NCI-H2171 (cell line): ENCODE measurements at regions not wholly inside any gene's neighbourhood (a gene's known extent, or its start where the extent isn't known, plus 50 kb on each side); places are given as distances from the start of the nearest gene placed in this dataset.
"Not testable (repeated sequence)": the region's sequence is repeated elsewhere in the genome, so short reads cannot be mapped to it uniquely, and the experiment has no call there.

Experiments
- DNase-seq: peaks from one replicate; lab custom pipeline; 2025; lab: John Stamatoyannopoulos, UW

GRCh38 chr11:116666673-116667249 lies 106.0 kb downstream of the BUD13 start:
- DNase-seq = not testable (repeated sequence)

DNA sequence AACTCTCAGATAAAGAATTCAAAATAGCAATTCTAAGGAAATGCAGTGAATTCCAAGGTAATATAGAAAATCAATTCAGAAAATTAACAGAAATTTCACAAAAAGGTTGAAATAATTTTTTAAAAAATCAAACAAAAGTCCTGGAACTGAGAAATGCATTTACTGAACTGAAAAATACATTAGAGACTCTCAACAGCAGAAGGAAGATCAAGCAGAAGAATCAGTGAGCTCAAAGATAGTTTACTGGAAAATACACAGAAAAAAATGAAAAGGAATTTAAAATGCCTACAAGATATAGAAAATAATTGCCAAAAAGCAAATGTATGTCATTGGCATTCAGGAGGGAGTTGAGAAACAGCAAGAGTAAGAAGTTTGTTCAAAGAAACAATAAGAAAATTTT lies 107.3 kb downstream of the BUD13 start:
- no peak for DNase-seq

GRCh38 chr11:116661056-116661455 lies 111.7 kb downstream of the BUD13 start:
- DNase-seq = no peak

- DNase-seq = no peak
Observed at GRCh38 chr11:116660011-116660410, 112.8 kb downstream of the BUD13 start.

- no peak for DNase-seq
Observed at GRCh38 chr11:116658876-116659535, 113.8 kb downstream of the BUD13 start.

- no peak for DNase-seq
Observed at GRCh38 chr11:116657842-116658825, 114.7 kb downstream of the BUD13 start.

DNA sequence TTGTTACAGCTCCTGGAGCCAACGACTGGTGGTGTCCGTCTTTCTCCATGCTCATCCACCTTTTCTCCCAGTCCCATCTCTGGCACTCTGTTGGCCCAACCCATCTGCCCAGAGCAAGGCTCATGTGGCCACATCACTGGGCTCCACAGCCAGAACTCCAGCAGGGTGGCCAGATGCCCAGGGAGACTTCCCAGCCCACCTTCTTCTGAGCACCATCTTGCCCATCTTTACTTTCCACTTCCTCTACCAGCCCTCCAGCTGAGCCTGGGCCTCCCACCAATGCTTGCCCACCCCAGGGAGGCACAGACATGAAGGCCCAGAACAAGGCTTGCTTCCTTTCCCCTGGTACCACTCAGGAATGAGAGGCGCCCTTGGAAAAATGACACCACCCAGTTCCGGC lies 116.8 kb downstream of the BUD13 start:
- DNase-seq = no peak

GRCh38 chr11:116654526-116654925 lies 118.3 kb downstream of the BUD13 start:
- no peak for DNase-seq

DNA sequence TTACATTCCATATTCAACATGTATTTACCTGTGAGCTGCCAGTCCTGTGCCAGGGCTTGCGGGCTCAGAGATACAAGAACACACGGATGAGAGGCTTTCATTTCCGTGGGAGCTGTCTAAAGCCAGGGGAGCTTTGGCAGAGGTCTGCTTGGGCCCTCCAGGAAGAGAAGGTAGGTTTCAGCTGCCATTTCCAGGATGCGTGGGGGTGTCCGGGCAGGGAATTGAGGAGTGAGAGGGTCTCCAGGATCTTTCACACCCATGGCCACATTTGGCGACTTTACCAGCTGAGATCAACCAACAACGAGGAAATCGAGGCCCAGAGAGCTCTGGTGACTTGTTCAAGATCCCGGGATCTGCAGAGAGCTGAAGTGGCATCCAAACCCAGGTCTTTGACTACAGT lies 119.6 kb downstream of the BUD13 start:
- DNase-seq = no peak

DNA sequence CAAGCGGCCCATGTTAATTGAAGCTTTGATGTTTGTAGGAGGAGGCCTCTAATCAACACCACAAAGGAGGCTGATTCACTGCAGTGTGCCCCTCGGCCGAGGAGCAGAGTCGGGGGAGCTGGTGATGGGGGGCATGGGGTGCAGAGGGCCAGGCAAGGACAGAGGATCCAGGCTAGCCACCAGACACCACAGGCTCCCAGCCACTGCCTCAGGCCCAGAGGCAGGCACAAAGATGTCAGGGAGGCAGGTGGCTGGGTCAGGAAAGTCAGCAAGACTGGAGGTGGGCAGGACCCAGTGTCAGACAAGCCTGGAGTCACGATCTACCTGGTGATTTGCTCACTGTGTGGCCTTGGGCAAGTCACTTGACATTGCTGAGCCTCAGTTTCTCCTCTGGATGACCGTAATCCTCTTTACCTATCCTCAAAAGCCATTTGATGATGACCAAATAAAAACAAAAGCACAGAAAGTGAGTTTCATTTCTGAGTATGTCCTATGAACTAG lies 121.0 kb downstream of the BUD13 start:
- no peak for DNase-seq

GRCh38 chr11:116651098-116651736 lies 121.6 kb downstream of the BUD13 start:
- DNase-seq = no peak

GRCh38 chr11:116650052-116650451 lies 122.7 kb downstream of the BUD13 start:
- DNase-seq = no peak

GRCh38 chr11:116649268-116649667 lies 123.5 kb downstream of the BUD13 start:
- no peak for DNase-seq

DNA sequence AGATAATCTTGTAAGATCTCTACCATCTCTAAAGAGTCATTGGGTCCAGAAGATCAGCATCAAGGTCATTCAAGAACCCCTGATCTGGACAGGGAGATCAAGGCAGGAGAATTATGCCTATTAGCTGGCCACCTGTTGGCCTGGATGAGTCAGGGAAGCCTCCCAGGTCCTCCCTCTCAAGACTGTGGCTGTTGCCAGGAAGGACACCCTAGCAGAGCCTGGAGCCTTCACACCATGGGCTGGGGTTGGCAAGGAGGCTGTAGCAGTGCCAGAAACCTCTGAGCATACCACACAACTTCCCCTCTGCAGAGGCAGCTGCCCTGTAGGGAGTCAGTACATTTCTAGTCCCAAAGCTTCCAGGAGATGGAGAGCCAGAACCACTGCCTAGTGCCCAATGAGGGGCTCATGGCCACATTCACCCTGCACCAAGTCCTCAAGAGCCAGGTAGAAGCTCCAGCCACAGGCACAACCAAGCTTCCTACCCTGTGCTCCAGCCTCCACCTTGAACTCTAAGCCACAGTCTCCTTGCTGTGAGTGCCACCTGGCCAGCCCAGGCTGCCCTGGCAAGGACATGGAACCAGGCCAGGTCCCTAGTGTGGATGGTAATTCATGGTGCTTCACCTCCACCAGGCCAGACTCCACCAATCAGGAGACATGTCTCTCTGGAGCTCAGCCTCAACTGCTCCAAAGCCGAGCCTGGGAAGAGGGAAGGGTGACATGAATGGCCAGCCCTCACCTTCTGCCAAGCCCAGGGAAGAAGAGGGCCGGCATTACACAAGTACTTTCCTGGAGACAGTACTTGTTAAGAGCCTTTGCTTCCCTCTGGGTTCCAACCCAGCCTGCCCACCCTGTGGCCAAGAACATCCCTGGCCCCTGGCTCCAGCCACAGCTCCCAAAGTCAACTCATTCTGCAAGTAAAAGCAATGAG lies 124.3 kb downstream of the BUD13 start:
- DNase-seq = no peak

DNA sequence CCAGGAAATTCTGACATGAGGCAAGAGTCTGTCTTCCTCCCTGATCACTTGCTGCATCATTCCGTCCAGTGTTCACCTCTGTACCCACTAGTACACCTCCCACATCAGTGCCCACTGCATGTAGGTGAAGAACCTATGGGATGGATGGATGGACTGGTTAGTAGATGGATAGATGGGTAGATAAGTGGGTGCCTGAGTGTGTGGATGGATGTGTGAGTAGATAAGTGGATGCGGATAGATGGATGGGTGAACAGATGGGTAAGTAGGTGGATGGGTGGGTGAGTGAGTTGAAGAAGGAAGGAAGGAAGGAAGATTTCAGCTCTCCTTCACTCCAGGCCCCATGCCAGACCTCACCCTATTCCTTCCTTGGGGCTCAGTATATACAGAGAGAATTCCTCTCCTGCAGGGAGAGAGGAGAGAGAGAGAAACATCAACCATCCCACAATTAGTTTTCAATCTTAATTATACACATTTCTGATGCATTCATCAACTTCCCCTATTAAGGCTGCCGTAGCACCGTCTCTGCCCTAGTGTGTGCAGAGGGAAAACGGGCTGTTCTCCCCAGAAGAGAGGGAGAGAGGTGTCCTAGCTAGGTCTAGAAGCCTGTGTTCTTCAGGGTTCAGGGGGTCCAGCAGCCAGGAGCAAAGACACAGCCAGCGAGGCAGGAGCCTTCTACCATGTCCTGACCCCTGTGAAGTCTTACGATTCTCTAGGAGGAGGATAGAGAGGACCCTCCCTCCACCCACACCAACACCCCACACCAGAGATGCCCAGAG lies 125.3 kb downstream of the BUD13 start:
- no peak for DNase-seq

- DNase-seq = no peak
Observed at GRCh38 chr11:116646191-116646590, 126.6 kb downstream of the BUD13 start.

DNA sequence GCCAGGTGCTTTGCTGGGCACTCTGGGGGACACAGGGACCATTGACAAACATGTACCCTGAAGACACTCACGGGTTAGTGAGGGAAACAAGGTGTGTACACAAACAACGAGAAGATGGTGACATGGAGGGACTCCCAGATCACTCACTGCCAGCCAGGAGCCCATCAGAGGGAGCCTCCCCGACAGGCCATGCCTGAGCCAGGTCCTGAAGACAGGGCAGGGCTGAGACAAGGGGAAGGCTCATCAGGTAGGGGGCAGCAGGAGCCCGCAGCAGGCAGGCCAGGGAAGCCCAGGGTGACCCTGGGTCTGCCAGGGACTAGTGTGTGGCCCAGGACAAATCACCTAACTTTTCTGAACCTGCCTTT lies 127.9 kb downstream of the BUD13 start:
- DNase-seq = no peak

DNA sequence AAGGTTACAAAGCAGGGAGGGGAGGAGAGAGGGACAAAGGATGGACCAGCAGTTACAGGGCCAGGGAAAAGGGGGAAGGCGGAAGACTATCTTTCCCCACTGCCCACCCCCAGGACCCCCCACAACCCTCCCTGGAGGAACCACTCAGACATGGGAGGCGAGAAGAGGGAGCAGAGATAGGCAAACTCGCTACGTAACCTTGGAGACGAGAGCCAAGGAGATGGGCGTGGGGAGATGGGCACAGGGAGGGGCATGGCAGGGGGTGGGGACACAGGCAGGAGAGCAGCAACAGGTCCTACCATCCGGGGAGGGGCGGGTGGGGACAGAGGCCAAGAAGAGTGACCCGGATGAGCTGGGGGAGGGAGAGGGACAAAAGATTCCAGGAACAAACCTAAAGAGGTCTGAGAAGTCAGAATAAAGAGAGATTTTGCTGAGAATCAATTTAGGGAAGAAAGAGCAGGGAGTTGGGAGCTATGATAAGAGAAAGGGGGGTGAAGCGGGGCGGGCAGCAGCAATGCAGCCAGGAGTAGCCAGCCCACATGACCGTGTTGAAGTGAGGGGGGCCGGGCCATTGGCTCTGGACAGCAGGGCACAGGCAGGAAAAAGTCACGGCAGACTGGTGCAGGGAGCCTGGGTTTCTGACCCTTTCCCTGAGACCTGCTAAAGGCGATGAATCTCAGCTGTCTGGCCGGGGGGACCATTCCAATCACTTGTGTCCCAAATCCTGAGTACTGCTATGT lies 128.4 kb downstream of the BUD13 start:
- DNase-seq = no peak

DNA sequence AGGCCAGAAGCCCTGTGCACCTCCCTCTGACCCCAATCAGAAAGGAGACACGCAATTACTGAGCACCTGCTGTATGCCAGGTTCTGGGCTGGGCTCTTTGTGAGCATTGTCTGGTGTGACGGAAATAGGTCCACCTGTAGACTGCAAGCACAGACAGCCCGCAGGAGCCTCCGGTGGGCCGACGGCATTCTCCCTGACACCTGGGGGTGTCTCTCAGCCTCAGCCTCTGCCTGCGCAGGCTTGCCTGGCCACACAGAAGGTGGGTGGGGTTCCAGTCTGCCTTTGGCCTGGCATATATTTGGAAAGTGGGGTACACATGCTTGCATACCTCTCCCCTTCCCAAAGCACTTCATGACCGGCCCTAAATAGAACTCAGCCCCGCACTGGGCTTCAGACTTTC lies 129.3 kb downstream of the BUD13 start:
- no peak for DNase-seq

DNA sequence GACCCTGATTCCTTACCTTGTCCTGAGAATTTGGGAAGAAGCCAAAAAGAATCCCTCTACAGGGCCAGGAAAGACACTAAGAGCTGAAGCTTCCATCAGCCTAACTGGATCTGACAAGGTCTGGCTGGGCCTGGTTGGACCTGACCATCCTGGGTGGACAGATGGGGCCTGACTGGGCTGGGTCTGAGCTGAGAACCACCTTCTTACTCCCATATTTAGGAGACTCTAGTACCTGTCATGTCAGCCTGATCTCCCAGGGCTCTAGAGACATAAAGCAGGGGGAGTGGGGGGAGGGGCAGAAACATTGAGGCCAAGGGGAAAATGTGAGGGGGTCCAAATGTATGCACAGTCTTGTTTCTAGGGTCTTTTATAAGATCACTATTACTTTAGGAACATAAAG lies 129.9 kb downstream of the BUD13 start:
- DNase-seq = no peak
